HCEC 1CT (cell line): ENCODE measurements at regions not wholly inside any gene's neighbourhood (a gene's known extent, or its start where the extent isn't known, plus 50 kb on each side); places are given as distances from the start of the nearest gene placed in this dataset.
"Not testable (repeated sequence)": the region's sequence is repeated elsewhere in the genome, so short reads cannot be mapped to it uniquely, and the experiment has no call there.

Source experiments
- DNase-seq: peaks from one replicate; pipeline ENCODE4 v3.0.0-alpha.2; 2017

GRCh38 chr18:35827275-35827902, 145.1 kb upstream of the RMP24 start:
- no peak for DNase-seq

- no peak for DNase-seq
These were observed 144.6 kb upstream of the RMP24 start for GRCh38 chr18:35827903-35828275.

- no peak for DNase-seq
These were observed 143.9 kb upstream of the RMP24 start for GRCh38 chr18:35828591-35828990.

GRCh38 chr18:35835366-35835765, 137.1 kb upstream of the RMP24 start:
- no peak for DNase-seq

GRCh38 chr18:35835833-35836232, 136.6 kb upstream of the RMP24 start:
- no peak for DNase-seq

GRCh38 chr18:35836932-35837331, 135.5 kb upstream of the RMP24 start:
- no peak for DNase-seq

- DNase-seq = no peak
These were observed 134.5 kb upstream of the RMP24 start for GRCh38 chr18:35837922-35838496.

GRCh38 chr18:35841283-35841682, 131.2 kb upstream of the RMP24 start:
- no peak for DNase-seq

GRCh38 chr18:35842536-35842935, 129.9 kb upstream of the RMP24 start:
- DNase-seq = no peak

GRCh38 chr18:35848321-35848720, 124.2 kb upstream of the RMP24 start:
- not testable (repeated sequence) for DNase-seq

GRCh38 chr18:35849241-35849640, 123.2 kb upstream of the RMP24 start:
- DNase-seq = not testable (repeated sequence)

- no peak for DNase-seq
These were observed 121.1 kb upstream of the RMP24 start for GRCh38 chr18:35851286-35851970.

GRCh38 chr18:35852786-35853185, 119.7 kb upstream of the RMP24 start:
- DNase-seq = peak; percentile 3

GRCh38 chr18:35854095-35854494, 118.4 kb upstream of the RMP24 start:
- DNase-seq = no peak

- no peak for DNase-seq
These were observed 116.3 kb upstream of the RMP24 start for GRCh38 chr18:35856178-35856577.

GRCh38 chr18:35856721-35857120, 115.8 kb upstream of the RMP24 start:
- not testable (repeated sequence) for DNase-seq

GRCh38 chr18:35857581-35857980, 114.9 kb upstream of the RMP24 start:
- DNase-seq = not testable (repeated sequence)

GRCh38 chr18:35861367-35862118, 110.9 kb upstream of the RMP24 start:
- no peak for DNase-seq

- no peak for DNase-seq
These were observed 110.3 kb upstream of the RMP24 start for GRCh38 chr18:35862119-35862640.

- no peak for DNase-seq
These were observed 107.6 kb upstream of the RMP24 start for GRCh38 chr18:35864916-35865315.

- no peak for DNase-seq
These were observed 103.6 kb upstream of the RMP24 start for GRCh38 chr18:35868915-35869314.

GRCh38 chr18:35871337-35871736, 101.1 kb upstream of the RMP24 start:
- DNase-seq = no peak

- no peak for DNase-seq
These were observed 96.9 kb upstream of the RMP24 start for GRCh38 chr18:35875566-35875965.
